Skeletal muscle cell (primary cell): ENCODE measurements at regions not wholly inside any gene's neighbourhood (a gene's known extent, or its start where the extent isn't known, plus 50 kb on each side); places are given as distances from the start of the nearest gene placed in this dataset.

Experiments
- DNase-seq: peaks from one replicate; pipeline ENCODE4 v3.0.0-alpha.2; 2010; ENCODE audit warnings: low read depth
- H3K4me3 ChIP-seq: 2 replicates; pipeline ENCODE4 v1.5.1; 2011; ENCODE audit warnings: low read depth, mild to moderate bottlenecking, control low read depth, low read length, moderate library complexity

DNA sequence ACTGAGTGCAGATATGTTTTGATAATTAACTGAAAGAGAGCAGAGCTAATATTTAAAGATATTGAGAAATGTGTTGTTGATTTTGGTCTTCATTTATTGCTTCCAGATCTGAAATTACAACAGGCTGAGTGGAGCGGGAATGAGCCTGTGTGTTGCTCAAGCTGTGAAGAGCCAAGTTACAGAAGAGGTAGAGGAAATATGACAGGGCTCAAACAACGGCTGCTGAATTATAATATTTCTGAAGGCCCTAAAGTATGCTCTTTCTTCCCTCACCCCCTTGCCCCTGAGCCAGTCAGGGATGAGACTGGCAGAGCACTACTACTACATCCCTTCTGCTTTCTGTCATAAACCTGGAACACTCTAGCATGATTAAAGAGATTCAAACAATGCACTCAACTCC lies 115.6 kb downstream of the FANCF start:
- DNase-seq, result no peak
- H3K4me3 ChIP-seq, result no peak overlapping the region

DNA sequence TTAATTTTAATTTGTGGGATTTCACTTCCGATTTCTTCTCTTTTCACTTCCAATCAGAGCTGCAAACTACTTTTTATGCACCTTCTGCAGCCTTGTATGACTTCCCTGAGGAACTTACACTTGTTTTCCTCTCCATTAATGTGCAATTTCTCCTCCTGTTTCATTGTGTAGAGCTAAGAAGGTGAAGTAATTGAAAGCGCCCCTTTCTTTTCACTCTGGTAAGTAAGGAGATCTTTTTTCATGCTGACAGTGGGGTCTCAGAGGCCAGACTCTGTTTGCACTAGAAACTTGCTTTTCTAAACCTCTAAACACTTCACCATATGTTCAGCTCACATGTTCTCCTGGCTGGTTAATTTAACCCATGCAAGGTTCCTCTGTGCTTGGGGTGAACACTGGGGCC lies 117.0 kb downstream of the FANCF start:
- no peak overlapping the region for H3K4me3 ChIP-seq
- DNase-seq, result no peak

DNA sequence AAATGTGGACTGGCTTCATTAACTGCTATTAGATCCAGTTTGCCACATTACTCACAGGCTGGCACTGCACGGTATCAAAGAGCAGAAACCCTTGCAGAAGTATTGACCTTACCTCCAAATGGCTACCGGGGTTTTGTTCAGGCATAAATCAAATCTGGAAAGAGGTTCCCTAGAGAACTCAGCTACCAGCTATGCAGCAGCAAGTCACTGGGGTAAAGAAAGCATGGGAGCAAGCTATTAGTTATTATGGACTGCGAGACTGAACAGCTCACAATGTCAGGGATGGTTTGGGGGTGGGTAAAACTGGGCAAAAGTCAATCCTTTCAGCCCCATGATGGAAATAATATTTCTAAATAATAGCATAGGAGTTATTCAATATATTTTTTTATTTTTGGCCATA lies 128.1 kb downstream of the FANCF start:
- no peak for DNase-seq
- H3K4me3 ChIP-seq, result no peak overlapping the region

DNA sequence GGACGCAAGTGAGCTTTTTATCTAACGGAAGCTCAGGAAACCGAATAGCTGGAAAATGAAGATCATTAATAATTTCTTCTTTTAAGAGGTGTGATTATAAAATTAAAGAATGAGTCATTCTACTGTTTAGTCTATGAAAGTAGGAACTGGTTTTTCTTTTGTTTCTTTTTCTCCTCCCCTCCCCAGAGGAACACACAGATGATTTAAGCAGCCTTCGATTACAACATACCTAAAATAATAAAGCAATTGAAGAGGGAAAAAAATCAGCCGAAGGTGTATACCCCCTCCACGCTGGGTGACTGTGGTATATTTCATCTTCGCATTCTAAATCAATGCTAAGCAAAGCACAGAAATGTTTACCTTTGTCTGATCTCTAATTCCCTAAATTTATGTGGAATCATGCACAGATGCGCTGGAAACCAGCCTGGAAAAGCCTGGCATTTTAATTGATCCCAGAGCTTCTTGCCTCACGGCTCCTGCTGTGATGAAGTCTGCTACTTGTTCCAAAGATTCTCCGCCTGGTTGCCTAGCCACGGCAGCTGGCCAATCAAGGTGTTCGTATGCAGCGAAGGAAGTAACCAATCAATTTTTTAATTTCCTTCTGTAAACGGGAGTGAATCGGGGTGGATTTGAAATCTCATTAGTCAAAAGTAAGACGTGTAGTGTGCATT lies 133.9 kb downstream of the FANCF start:
- DNase-seq, result no peak
- peak overlapping the region; percentile 7 for H3K4me3 ChIP-seq

DNA sequence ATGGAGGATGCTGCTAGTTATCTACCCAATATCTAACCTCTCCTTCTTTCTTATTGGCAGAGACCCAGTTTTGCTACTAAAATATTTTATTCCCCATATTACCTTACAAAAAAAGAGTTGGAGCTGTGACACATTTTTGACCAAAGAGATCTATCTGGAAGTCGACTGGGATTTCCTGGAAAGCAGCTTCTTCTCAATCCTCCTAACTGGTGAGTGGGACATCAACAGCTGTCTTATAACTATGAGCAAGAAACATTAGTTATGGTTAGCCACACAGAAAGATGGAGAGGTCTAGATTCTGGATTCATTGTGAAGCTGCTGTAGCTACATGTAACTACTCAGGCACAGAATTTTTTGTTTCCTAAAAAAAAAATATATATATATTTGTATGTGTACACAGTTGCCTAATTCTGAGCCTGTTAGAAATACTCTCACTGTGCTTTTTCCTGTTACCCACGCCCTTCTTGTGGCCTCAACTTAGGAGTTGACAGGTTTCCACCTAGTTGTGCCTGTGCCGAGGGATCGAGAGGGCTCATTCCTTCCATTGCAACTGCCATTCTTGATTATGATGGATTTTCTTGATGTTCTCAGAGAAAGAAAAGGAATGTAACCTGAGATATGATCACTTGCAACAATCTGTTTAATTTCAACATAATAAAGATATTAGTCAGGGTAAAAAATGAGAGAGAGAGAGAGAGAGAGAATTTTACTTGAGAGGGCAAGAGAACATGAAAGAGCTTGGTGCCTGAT lies 142.0 kb downstream of the SLC17A6 start:
- no peak for DNase-seq
- no peak overlapping the region for H3K4me3 ChIP-seq

DNA sequence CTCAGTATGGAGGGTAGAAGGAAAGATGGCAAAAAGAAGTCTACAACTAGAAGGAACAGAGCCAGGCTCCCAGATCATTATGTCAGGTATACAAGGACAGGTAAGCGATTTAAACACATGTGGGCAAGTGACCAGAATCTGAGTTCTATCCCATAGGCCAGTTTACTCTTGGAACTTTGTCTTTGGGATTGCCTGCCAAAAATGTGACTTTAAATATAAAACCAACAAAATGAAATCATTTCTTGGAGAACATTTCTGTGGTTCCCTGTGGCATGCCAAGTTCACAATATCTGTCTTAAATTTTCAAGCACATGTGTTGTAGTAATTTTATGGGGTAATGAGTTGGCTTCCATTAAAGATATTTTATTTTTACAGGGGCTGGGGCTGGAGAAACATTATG lies 141.0 kb downstream of the SLC17A6 start:
- no peak overlapping the region for H3K4me3 ChIP-seq
- no peak for DNase-seq

DNA sequence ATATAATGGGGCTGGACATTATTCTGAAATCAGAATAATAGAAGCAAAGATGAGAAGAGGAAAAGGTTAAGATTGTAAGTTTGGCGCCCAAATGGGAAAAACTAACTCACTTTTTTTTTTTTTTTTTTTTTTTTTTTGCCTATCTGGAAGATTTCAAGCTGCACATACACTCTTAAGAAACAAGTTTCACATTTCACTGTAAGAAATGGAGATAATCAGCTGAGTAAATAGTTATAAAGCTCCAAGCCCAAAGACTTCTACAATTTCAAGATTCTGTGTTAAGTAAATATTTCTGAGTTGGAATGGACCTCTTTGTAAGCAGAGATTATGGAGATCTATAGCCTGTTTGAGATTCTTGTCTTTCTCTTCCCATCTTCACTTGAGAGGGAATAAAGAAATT lies 140.0 kb downstream of the SLC17A6 start:
- DNase-seq, result no peak
- H3K4me3 ChIP-seq, result no peak overlapping the region

DNA sequence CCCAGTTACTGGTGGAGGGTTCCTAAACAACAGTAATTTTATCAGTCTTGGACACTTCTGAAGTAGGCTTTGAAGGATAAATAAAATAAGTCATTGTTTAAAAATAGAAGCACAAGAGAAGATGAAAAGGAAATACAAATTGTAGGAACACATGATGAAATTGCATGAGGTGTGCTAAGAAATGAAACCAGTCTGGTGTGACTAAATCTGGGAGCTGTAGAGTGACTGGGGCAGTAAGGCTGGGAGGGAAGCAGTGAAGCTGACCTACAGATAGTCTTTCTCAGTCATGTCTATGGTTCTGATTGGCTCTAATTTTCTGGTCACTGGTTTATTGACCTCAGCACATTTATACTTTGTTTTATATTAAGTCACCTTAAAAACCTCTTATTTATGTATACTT lies 139.1 kb downstream of the SLC17A6 start:
- no peak overlapping the region for H3K4me3 ChIP-seq
- DNase-seq, result no peak

DNA sequence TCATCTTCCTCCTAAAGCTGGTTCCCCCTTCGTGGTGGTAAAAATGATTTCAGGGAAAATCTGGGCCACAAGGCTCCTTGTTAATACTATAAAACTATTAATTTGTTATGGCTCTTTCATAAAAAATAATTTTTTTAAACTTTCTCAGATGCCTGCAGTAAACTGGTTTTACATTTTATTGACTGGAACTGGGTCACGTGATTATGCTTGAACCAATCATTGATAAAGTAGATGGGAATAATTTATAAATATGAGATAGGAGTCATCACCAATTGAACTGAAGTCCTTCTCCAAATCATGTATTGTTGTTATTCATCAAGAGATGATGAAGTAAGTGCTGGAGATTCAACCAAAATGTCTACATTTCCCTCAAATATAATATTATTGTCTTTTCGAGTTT lies 138.4 kb downstream of the SLC17A6 start:
- DNase-seq, result no peak

DNA sequence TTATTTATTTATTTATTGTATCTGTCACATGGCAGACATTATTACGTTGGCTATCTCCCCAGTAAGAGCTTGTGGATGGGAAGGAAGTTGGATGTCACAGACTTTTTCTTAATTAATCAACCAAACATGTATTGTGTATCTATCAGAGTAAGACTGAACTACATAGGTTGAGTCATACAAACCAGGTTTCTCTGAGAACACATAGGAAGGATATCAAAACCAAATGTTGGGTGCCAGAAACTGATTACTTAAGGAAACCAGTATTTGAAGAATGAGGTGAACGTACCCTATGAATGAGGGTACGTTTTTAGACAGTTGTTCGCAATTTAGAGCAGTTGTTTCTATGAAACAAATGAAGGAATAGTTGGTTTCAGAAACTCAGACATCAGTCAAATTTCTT lies 136.4 kb downstream of the SLC17A6 start:
- H3K4me3 ChIP-seq, result no peak overlapping the region
- no peak for DNase-seq

More for the DNA sequence above, 138.4 kb downstream of the SLC17A6 start:
- no peak overlapping the region for H3K4me3 ChIP-seq

DNA sequence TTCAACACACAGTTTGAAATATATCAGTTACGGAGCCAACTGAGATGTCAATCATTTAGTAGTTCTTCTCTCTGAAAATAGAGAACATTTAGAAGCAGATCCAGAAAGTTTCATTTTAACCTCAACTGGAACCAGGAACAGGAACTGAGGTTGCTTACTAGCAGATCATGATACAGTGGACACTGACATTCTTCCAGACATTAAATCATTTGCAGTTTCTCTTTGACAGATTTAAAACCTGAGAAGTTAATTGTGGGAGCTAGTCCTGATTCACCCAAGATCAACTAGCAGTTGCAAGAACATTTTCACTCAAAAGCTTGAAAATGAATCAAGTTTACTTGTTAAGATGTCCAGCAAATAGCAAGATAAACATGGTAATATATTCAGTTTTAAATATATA lies 135.4 kb downstream of the SLC17A6 start:
- no peak overlapping the region for H3K4me3 ChIP-seq
- no peak for DNase-seq

DNA sequence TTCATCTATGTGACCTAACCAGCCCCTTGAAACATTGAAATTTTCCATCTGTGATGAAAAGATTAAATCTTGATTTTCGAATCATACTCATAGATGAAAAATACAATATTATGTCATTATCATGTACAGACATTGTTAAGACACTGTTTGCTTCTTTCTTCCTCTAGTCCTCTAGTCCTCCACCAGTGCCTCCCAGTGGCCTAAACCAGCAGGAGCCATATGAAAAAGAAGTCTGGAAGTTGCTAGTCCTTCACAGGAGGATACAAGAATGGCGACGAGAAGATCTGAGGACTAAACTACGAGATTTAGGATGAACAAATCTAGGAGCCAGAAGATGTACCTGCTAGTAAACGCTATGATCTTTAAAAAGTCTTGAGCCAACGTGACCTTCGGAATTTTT lies 134.1 kb downstream of the SLC17A6 start:
- no peak for DNase-seq
- H3K4me3 ChIP-seq, result no peak overlapping the region

DNA sequence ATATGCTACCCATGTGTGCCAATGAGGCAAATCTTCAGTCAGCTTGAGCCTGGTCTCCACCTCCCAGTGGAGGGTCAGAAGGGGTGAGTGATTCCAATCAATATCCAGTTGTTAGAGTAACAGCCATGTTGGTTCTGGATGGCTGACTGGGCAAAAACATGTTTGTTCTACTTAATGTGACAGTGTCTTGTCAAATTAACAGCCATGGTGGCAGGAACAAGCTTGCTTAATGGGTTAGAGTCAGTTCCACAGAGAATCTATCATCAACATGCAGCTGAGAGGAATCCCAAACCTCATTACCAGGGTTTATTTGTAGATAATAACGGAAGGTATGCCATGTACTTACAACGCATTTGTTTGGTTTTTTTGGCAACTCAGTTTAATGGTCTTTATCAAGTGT lies 133.2 kb downstream of the SLC17A6 start:
- no peak overlapping the region for H3K4me3 ChIP-seq
- DNase-seq, result no peak

DNA sequence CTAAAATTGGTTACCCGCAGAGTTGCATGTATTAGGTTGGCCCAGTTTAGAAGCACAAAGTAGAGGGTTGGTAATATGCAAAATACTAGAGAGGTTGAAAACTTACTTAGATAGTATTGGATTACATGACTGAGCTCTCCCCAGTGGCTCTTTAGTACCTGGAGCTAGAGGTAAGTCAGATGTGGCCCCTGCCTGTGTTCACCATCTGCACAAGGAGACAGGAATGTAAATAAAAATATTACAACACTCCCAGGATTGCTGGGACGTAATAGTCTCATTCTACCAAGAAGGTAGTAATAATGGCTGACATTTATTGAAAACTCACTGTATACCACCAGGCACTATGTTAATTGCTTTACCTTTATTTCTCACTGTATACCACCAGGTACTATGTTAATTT lies 129.6 kb downstream of the SLC17A6 start:
- DNase-seq, result no peak
- no peak overlapping the region for H3K4me3 ChIP-seq

DNA sequence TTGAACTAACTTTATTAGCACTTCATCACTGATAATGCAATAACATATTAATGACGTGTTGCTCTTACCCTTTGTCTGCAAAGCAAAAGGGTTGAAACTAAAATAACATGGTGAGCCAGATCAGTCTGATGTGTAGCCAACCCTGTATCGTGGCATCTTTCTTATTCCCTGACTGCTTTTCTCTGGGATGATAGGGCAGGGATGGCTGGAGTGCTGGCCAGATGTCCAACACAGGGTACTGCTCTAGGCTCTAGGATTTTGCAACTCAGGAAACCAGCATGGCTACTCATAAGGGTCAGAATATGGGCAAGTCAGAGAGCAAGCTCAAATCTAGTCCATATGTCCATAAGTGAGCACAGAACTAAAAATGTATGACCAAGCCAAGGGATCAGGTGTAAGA lies 129.1 kb downstream of the SLC17A6 start:
- DNase-seq, result no peak

DNA sequence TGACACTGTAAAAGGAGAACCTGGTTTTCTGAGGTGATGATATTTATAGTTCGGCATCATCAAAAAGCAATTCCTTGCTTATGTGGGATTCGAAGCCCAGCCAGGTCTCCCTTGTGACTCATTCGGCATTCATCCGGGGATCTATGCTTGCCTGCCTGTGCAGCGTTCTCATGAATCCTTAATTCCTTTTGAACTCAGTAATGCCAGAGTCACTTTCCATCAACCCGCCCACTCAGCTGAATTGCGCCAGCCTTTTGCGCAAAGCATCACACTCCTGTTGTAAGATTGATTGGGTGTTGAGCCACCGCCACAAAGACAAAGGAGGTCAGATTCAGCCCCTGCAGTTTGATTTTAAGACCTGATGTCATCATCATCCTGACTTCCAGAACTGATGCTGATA lies 128.6 kb downstream of the SLC17A6 start:
- peak; percentile 98 for DNase-seq
- no peak overlapping the region for H3K4me3 ChIP-seq

More for the DNA sequence above, 129.1 kb downstream of the SLC17A6 start:
- no peak overlapping the region for H3K4me3 ChIP-seq

DNA sequence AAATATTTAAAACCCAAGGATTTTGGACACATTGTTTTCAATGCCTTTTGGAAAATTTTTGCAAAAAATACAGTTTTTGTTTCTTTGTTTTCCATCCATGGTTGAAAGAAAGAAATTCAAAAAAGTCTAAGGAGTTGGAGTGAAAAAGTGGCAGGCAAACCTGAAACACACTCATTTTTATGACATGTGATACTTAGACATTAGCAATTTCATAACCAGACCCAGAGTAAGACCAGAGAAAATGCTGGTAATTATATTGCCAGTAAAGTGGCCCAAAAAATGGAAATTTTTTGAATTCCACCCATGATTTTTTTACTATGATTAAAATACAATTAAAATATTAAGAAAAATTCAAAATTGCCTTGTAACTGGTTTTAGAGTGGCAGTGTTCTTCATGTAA lies 128.2 kb downstream of the SLC17A6 start:
- no peak overlapping the region for H3K4me3 ChIP-seq
- DNase-seq, result no peak

DNA sequence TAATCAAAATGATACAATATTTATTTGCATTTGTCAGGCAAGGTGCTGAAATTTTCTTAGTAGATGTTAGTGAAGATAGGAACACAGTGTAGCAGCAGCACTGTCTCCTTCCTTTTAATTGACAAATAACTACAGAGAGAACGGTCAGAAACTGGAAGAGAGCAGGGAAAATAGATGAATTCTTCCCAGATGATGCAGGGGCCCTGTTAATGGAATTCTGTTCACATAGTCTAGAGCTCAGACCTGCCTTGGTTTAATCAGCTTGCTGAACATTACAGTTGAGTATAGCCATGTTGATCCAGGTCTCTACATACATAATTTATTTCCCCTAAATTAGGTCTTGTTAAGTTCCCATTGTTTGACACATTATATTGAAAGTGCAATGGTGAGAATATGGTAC lies 127.4 kb downstream of the SLC17A6 start:
- no peak overlapping the region for H3K4me3 ChIP-seq
- no peak for DNase-seq

DNA sequence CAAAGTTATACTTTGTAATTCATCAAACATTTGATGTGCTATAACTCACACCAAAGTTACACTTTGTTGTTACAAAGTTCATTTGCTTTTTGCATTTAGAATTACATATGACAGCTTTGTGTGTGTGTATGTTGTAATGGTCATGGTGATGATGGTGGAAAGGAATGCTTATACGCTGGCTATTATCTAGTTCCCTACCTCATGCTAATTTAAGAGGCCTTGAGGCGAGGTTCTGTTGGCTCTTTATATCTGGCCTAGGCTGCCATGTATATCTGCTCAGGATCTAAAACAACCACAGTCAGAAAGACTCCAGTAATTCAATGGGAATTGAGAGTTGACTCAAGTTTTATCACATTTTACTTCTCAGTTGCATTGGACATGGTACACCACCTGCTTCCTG lies 123.4 kb downstream of the SLC17A6 start:
- H3K4me3 ChIP-seq, result no peak overlapping the region
- DNase-seq, result no peak

DNA sequence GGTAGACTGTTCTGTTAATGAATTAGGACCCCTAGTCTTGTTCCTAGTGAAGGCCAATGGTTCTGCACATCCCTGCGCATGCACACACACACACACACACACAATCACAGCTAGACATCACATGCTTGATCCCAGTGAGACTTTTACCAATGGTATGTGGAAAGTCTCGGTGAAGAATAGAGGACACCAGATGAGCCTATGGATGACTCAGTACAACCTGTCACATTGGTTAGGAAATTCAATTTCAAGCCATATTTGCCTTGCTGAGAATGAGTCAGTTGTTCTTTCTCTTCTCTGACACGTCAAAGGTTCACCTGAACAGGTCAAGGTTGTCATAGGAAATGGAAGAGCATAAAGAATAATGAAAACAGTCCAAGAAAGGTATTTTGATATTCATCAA lies 122.0 kb downstream of the SLC17A6 start:
- H3K4me3 ChIP-seq, result no peak overlapping the region
- no peak for DNase-seq

DNA sequence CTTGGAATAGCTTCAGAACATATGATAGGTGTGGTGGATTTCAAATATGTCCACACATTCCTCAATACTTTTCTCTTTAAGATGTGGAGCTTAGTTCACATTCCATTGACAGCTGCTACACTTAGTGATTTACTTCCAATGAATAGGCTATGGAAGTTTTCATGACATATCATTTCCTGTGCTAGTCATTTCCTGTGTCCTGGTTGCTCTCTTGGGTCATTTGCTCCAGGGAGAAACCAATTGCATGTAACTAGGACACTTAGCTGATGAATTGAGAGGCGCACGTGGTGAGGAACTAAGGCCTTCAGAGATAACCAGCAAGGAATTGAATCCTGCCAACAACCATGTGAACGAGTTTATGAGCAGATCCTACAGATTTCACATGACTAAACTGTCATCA lies 120.9 kb downstream of the SLC17A6 start:
- DNase-seq, result peak; percentile 55
- H3K4me3 ChIP-seq, result no peak overlapping the region
